ENCODE measurements at regions not wholly inside any gene's neighbourhood (a gene's known extent, or its start where the extent isn't known, plus 50 kb on each side); places are given as distances from the start of the nearest gene placed in this dataset.

- H3K27ac ChIP-seq (ENCODE audit: low read length): no peak overlapping the region
Measured at GRCh38 chr14:100638211-100638855, 51.1 kb upstream of the BEGAIN start.

GRCh38 chr14:100639280-100639679, 52.1 kb upstream of the BEGAIN start:
- no peaks in the 10 kb centered on the region for H3K4me1 ChIP-seq (ENCODE audit: control insufficient read depth, low read depth, low read length)
- H3K36me3 ChIP-seq (ENCODE audit: control insufficient read depth, low read depth, low read length): no peaks in the 10 kb centered on the region
- no peak overlapping the region for H3K27ac ChIP-seq (ENCODE audit: low read length)

More at GRCh38 chr14:100638211-100638855, 51.1 kb upstream of the BEGAIN start:
- no peak overlapping the region for H3K4me3 ChIP-seq (ENCODE audit: low read length)
- no peaks in the 10 kb centered on the region for H3K9me3 ChIP-seq (ENCODE audit: control insufficient read depth, low read depth, low read length)
- H3K4me1 ChIP-seq (ENCODE audit: control insufficient read depth, low read depth, low read length): no peaks in the 10 kb centered on the region
- no peaks in the 10 kb centered on the region for H3K36me3 ChIP-seq (ENCODE audit: control insufficient read depth, low read depth, low read length)
- H3K9ac ChIP-seq (ENCODE audit: low read length): no peak overlapping the region
- H3K27me3 ChIP-seq (ENCODE audit: control insufficient read depth, insufficient read depth, low read length): no peaks in the 10 kb centered on the region

DNA sequence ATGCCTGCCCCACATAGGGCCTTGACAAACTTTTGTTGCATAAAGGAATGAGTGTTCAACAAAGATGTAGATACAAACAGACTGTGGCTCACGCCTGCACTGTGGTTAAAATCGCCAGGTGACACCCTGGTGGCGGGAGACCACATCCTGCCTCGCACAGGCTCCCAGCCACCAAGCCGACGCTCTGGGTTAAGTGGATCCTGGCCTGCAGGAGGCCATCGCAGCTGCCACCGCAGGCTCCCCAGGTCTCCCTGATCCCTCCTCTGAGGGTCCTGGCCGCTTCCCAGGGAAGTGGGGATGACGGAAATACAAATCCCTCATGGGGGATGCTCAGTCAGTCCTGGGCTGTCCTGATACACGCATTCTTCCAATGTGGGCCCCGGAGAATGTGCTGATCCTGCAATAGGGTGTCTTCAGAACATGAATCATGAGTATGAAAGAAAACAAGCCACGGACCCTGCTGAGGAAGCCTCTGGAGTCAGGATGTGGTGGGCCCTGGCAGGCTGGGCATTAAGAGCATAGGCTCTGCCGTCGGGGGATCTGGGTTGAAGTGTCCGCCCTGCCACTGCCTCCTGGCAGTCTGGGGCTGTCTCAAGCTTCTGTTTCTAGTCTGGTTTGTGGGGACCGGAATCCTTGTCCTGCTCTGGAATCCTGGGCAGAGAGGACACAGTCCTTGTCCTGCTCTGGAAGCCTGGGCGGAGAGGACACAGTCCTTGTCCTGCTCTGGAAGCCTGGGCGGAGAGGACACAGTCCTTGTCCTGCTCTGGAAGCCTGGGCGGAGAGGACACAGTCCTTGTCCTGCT, 53.5 kb upstream of the BEGAIN start:
- no peak overlapping the region for H3K4me3 ChIP-seq (ENCODE audit: low read length)
- H3K36me3 ChIP-seq (ENCODE audit: control insufficient read depth, low read depth, low read length): no peaks in the 10 kb centered on the region
- no peak overlapping the region for H3K9ac ChIP-seq (ENCODE audit: low read length)
- peaks cover 5% of the 10 kb centered on the region for H3K27me3 ChIP-seq (ENCODE audit: control insufficient read depth, insufficient read depth, low read length)
- H3K9me3 ChIP-seq (ENCODE audit: control insufficient read depth, low read depth, low read length): no peaks in the 10 kb centered on the region
- H3K4me1 ChIP-seq (ENCODE audit: control insufficient read depth, low read depth, low read length): peaks cover 6% of the 10 kb centered on the region
- H3K27ac ChIP-seq (ENCODE audit: low read length): no peak overlapping the region

More at GRCh38 chr14:100639280-100639679, 52.1 kb upstream of the BEGAIN start:
- H3K9me3 ChIP-seq (ENCODE audit: control insufficient read depth, low read depth, low read length): no peaks in the 10 kb centered on the region
- no peaks in the 10 kb centered on the region for H3K27me3 ChIP-seq (ENCODE audit: control insufficient read depth, insufficient read depth, low read length)
- no peak overlapping the region for H3K9ac ChIP-seq (ENCODE audit: low read length)
- H3K4me3 ChIP-seq (ENCODE audit: low read length): no peak overlapping the region

DNA sequence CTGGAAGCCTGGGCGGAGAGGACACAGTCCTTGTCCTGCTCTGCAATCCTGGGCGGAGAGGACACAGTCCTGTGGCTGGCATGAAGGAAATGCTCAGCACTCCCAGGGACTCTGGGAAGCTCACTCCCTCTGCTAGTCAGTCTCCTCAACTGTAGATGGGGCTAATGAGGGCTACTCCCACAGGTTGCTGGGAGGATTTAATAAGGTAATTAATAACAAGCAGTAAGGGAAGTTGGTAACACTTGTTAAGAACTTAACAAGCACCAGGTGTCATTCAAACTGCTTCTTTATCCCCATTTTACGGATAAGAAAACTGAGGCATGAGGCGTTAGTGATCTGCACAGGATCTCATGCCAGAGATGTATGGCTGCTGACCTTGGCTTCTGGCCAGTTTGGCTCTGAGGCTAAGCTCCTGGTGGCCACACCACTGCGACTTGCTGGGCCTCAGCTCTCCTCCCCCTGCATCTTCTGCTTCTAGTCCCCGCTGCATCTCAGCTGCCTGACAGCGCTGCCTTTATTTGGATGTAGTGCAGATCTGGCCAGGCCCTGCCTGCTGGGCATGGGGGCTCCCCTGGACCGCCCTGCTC, 54.1 kb upstream of the BEGAIN start:
- Histone ChIP-seq H3K4me1 (ENCODE audit: control insufficient read depth, low read depth, low read length) (peaks cover 6% of the 10 kb centered on the region), H3K9ac (ENCODE audit: low read length) (no peak overlapping the region), H3K27ac (ENCODE audit: low read length) (no peak overlapping the region), H3K36me3 (ENCODE audit: control insufficient read depth, low read depth, low read length) (no peaks in the 10 kb centered on the region), H3K9me3 (ENCODE audit: control insufficient read depth, low read depth, low read length) (no peaks in the 10 kb centered on the region), H3K27me3 (ENCODE audit: control insufficient read depth, insufficient read depth, low read length) (peaks cover 5% of the 10 kb centered on the region), H3K4me3 (ENCODE audit: low read length) (no peak overlapping the region)

- H3K36me3 ChIP-seq (ENCODE audit: control insufficient read depth, low read depth, low read length): no peaks in the 10 kb centered on the region
- no peak overlapping the region for H3K27ac ChIP-seq (ENCODE audit: low read length)
- no peak overlapping the region for H3K9ac ChIP-seq (ENCODE audit: low read length)
- peaks cover 6% of the 10 kb centered on the region for H3K4me1 ChIP-seq (ENCODE audit: control insufficient read depth, low read depth, low read length)
- no peaks in the 10 kb centered on the region for H3K9me3 ChIP-seq (ENCODE audit: control insufficient read depth, low read depth, low read length)
- peaks cover 5% of the 10 kb centered on the region for H3K27me3 ChIP-seq (ENCODE audit: control insufficient read depth, insufficient read depth, low read length)
- H3K4me3 ChIP-seq (ENCODE audit: low read length): no peak overlapping the region
Measured at GRCh38 chr14:100643426-100643825, 56.2 kb upstream of the BEGAIN start.

DNA sequence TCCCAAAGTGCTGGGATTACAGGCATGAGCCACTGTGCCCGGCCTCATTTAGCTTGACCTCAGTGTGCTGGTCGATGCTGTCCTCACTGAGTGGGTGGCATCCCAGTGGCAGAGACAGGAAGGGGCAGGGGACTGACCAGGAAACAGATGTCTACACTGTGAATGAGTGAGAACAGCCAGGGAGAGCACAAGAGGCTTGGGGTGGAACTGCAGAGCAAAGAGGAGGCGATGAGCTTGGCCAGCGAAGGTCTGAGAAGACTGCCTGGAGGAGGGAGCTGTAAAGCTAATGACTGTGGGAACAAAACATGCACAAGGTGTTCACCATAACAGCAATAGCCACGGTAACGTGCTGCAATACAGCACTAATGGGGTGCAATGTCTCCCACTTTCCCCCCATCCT, 57.2 kb upstream of the BEGAIN start:
- peaks cover 6% of the 10 kb centered on the region for H3K4me1 ChIP-seq (ENCODE audit: control insufficient read depth, low read depth, low read length)
- H3K27ac ChIP-seq (ENCODE audit: low read length): no peak overlapping the region
- H3K9me3 ChIP-seq (ENCODE audit: control insufficient read depth, low read depth, low read length): no peaks in the 10 kb centered on the region
- no peak overlapping the region for H3K4me3 ChIP-seq (ENCODE audit: low read length)
- no peaks in the 10 kb centered on the region for H3K36me3 ChIP-seq (ENCODE audit: control insufficient read depth, low read depth, low read length)
- no peak overlapping the region for H3K9ac ChIP-seq (ENCODE audit: low read length)
- H3K27me3 ChIP-seq (ENCODE audit: control insufficient read depth, insufficient read depth, low read length): peaks cover 5% of the 10 kb centered on the region

GRCh38 chr14:100644784-100645183, 57.6 kb upstream of the BEGAIN start:
- Histone ChIP-seq H3K36me3 (ENCODE audit: control insufficient read depth, low read depth, low read length) (no peaks in the 10 kb centered on the region), H3K9ac (ENCODE audit: low read length) (no peak overlapping the region), H3K4me1 (ENCODE audit: control insufficient read depth, low read depth, low read length) (peaks cover 6% of the 10 kb centered on the region), H3K27me3 (ENCODE audit: control insufficient read depth, insufficient read depth, low read length) (peaks cover 5% of the 10 kb centered on the region), H3K27ac (ENCODE audit: low read length) (no peak overlapping the region), H3K9me3 (ENCODE audit: control insufficient read depth, low read depth, low read length) (no peaks in the 10 kb centered on the region), H3K4me3 (ENCODE audit: low read length) (no peak overlapping the region)

DNA sequence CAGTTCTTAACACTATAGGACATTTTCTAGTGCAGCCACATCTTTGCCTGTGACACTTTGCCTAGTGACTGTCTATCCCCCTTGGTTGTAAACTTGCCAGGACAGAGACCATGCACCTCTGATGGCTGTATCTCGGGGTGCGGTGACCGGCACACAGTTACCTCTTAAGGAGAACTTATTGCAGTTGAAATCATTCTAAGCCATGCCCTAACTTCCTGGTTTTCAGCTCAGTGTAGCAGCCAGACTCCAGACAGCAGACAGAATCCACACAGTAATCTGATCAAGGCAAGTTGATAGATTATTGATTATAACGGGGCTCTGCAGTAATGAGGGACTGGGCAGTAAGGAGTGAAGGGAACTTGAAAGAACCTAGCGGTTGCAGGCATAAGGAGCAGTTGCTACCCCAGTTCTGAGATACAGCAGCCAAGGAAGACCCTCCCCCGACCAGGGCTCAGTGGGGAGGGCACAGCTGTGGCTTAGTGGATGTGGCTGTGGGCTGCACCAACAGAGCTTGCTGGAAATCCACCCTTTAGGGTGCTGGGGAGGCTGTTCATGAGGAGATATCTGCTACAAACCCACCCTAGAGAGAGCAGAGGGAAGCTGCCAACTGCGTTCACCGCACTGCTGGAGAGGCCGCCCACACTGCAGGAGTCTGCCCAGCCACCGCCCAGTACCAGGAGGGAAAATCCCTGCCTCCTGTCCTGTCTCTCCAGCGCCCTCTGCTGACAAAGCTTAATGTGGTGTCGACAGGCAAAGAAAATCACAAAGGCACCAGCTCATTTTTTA, 58.2 kb upstream of the BEGAIN start:
- H3K9ac ChIP-seq (ENCODE audit: low read length): no peak overlapping the region
- peak overlapping the region; percentile 46 for H3K4me3 ChIP-seq (ENCODE audit: low read length)
- H3K9me3 ChIP-seq (ENCODE audit: control insufficient read depth, low read depth, low read length): no peaks in the 10 kb centered on the region
- no peak overlapping the region for H3K27ac ChIP-seq (ENCODE audit: low read length)
- H3K36me3 ChIP-seq (ENCODE audit: control insufficient read depth, low read depth, low read length): no peaks in the 10 kb centered on the region
- peaks cover 5% of the 10 kb centered on the region for H3K27me3 ChIP-seq (ENCODE audit: control insufficient read depth, insufficient read depth, low read length)
- peaks cover 6% of the 10 kb centered on the region for H3K4me1 ChIP-seq (ENCODE audit: control insufficient read depth, low read depth, low read length)

- no peaks in the 10 kb centered on the region for H3K9me3 ChIP-seq (ENCODE audit: control insufficient read depth, low read depth, low read length)
- H3K4me3 ChIP-seq (ENCODE audit: low read length): no peak overlapping the region
- H3K27ac ChIP-seq (ENCODE audit: low read length): no peak overlapping the region
- peaks cover 5% of the 10 kb centered on the region for H3K27me3 ChIP-seq (ENCODE audit: control insufficient read depth, insufficient read depth, low read length)
- peaks cover 6% of the 10 kb centered on the region for H3K4me1 ChIP-seq (ENCODE audit: control insufficient read depth, low read depth, low read length)
- H3K9ac ChIP-seq (ENCODE audit: low read length): no peak overlapping the region
- H3K36me3 ChIP-seq (ENCODE audit: control insufficient read depth, low read depth, low read length): no peaks in the 10 kb centered on the region
Measured at GRCh38 chr14:100645982-100646314, 58.7 kb upstream of the BEGAIN start.

- Histone ChIP-seq H3K27me3 (ENCODE audit: control insufficient read depth, insufficient read depth, low read length) (peaks cover 6% of the 10 kb centered on the region), H3K27ac (ENCODE audit: low read length) (no peak overlapping the region)
Measured at GRCh38 chr14:100648474-100649172, 61.4 kb upstream of the BEGAIN start.

DNA sequence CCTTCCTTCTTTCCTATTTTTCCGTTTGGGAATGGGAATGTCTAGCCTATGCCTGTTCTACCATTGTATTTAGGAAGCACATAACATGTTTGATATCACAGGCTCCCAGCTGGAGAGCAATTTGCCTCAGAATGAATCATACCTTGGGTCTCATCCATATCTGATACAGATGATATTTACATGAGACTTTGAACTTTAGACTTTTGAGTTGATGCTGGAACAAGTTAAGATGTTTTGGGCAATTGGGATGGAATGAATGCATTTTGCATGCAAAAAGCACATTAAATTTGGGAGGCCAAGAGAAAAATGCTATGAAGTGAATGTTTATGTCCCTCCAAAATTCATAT, 61.9 kb upstream of the BEGAIN start:
- H3K4me1 ChIP-seq (ENCODE audit: control insufficient read depth, low read depth, low read length): peaks cover 6% of the 10 kb centered on the region
- H3K27ac ChIP-seq (ENCODE audit: low read length): no peak overlapping the region
- no peaks in the 10 kb centered on the region for H3K36me3 ChIP-seq (ENCODE audit: control insufficient read depth, low read depth, low read length)
- H3K9ac ChIP-seq (ENCODE audit: low read length): no peak overlapping the region
- no peaks in the 10 kb centered on the region for H3K9me3 ChIP-seq (ENCODE audit: control insufficient read depth, low read depth, low read length)
- no peak overlapping the region for H3K4me3 ChIP-seq (ENCODE audit: low read length)
- H3K27me3 ChIP-seq (ENCODE audit: control insufficient read depth, insufficient read depth, low read length): peaks cover 12% of the 10 kb centered on the region

More at GRCh38 chr14:100648474-100649172, 61.4 kb upstream of the BEGAIN start:
- H3K4me1 ChIP-seq (ENCODE audit: control insufficient read depth, low read depth, low read length): peaks cover 6% of the 10 kb centered on the region
- no peaks in the 10 kb centered on the region for H3K9me3 ChIP-seq (ENCODE audit: control insufficient read depth, low read depth, low read length)
- no peaks in the 10 kb centered on the region for H3K36me3 ChIP-seq (ENCODE audit: control insufficient read depth, low read depth, low read length)
- H3K9ac ChIP-seq (ENCODE audit: low read length): no peak overlapping the region
- H3K4me3 ChIP-seq (ENCODE audit: low read length): no peak overlapping the region
